ENCODE measurements at regions not wholly inside any gene's neighbourhood (a gene's known extent, or its start where the extent isn't known, plus 50 kb on each side); places are given as distances from the start of the nearest gene placed in this dataset.
A peak's percentile ranks its signal among the peaks of the same experiment; 100 is the strongest.

GRCh38 chr5:159752622-159753275, 163.5 kb upstream of the ADRA1B start:
- DNase-seq (ENCODE audit: low read depth): peak; percentile 22

GRCh38 chr5:159758189-159758588, 158.1 kb upstream of the ADRA1B start:
- DNase-seq (ENCODE audit: low read depth): no peak

- no peak for DNase-seq (ENCODE audit: low read depth)
Observed at GRCh38 chr5:159759791-159760290, 156.4 kb upstream of the ADRA1B start.

- DNase-seq (ENCODE audit: low read depth): no peak
Observed at GRCh38 chr5:159762921-159763320, 153.4 kb upstream of the ADRA1B start.

DNA sequence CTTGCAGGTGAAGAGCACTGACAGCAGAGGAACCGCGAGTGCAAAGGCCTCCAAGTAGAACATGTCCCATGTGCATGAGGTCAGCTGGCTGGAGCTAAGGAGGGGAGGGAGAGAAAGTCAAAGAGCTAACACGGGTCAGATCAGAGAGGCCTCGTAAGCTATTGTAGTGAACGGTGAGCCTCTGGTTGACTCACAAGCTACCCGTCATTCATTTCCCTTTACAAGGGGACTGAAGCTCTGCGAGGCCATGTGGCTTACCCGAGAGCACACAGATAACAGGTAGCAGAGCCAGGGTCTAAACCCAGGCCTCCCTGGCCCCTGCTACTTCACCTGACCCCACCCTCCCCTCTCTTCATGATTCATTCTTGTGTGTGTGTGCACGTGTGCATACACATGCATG, 152.7 kb upstream of the ADRA1B start:
- DNase-seq (ENCODE audit: low read depth): peak; percentile 20

DNA sequence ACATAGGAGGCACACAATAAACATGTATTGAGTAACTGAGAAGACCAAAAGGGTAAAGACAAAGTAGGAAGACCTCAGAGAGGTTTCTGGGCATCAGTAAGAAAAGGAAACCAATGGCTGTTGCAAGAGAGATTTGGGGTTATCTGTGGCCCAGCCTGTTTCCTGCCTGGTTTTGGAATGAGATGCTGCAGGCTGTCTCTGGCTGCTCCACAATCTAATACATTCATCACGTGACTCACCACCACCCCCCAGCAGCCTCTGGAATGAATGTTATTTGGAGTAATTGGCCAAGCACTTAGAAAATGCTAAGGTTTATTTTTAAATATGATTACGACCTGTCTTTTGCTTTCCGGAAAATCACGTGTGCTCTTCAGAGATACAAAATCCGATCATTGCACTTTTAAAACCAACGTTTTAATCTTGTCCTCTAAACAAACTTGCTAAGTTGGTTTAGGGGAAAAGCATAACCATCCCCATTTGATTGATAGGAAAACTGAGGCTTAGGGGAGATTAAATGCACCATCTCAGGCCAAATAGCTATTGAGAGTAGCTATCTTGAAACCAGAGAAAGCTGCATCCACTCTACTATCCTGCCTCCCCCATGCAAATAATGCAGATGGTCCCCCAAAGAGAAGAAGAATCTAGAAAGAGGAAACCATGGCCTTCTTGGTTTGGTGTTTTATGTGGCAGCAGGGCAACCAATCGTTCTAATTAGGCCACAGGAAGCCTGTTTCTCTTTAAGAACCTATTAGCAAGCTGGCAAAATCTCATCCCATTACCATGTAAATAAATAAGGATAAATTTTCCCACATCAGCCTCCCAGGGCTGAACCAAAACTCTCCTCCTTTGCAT, 151.8 kb upstream of the ADRA1B start:
- DNase-seq (ENCODE audit: low read depth): peak; percentile 92

DNA sequence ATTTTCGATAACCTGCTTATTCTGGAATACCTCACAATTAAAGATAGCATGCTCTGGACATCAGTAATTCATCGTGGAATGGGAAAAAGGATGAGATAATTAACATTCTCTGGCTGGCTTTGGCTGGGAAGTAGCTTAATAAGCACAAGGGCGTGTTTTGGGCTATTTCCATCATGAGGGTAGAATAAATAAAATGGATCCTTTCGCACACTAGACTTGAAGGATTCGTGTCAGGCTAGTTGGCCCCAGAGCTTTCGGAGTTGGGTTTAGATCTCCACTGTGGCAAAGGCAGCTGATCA, 151.2 kb upstream of the ADRA1B start:
- DNase-seq (ENCODE audit: low read depth): peak; percentile 32

DNA sequence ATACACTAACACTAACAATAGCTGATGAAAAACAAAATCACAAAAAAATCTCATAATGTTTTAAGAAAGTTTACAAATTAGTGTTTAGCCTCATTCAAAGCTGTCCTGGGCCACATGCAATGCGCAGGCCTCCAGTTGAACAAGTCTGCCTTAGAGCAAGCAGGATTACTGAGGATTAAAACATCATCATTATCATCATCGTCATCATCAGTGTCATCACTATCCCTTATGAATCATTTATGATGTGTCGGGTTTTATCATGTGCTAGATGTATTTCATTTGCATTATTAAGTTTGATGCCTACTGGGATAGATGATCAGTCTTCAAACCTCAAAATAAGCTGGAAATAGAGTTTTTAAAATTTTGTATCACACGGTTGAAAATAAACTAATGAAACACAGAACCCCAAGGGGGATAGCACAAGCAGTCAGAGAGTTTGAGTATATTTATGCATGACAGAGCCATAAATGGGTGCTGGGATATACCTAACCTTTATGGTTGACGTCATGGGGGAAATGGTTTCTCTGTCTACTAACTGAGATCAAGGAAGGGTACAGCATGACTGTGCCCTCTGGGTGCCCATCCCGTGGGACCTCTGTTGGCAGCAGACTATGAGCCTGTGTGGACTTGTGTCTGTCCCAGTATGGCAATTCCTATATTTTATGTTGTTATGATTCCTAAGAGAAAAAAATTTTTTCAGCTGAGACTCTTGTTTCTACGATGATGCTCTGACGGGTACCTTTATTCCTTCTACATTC, 150.3 kb upstream of the ADRA1B start:
- no peak for DNase-seq (ENCODE audit: low read depth)

DNA sequence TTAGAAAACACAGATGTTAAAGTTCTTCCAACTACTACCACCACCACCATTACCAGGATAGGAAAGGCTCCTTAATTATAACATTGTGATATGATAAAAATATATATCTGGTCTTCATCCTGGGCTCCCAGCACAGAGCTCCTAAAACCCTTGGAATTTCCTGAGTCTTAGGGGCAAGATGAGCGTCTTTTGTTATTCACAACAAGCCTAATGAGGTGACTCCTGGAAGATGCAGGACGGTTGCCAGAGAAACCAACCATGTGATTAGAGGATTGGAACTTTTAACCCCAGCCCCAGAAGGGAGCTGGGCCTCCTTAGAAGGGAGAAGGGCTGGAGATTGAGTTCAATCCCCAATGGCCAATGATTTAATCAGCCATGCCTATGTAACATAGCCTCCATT, 148.0 kb upstream of the ADRA1B start:
- DNase-seq (ENCODE audit: low read depth): peak; percentile 58

- DNase-seq (ENCODE audit: low read depth): no peak
Observed at GRCh38 chr5:159772698-159773061, 143.6 kb upstream of the ADRA1B start.

DNA sequence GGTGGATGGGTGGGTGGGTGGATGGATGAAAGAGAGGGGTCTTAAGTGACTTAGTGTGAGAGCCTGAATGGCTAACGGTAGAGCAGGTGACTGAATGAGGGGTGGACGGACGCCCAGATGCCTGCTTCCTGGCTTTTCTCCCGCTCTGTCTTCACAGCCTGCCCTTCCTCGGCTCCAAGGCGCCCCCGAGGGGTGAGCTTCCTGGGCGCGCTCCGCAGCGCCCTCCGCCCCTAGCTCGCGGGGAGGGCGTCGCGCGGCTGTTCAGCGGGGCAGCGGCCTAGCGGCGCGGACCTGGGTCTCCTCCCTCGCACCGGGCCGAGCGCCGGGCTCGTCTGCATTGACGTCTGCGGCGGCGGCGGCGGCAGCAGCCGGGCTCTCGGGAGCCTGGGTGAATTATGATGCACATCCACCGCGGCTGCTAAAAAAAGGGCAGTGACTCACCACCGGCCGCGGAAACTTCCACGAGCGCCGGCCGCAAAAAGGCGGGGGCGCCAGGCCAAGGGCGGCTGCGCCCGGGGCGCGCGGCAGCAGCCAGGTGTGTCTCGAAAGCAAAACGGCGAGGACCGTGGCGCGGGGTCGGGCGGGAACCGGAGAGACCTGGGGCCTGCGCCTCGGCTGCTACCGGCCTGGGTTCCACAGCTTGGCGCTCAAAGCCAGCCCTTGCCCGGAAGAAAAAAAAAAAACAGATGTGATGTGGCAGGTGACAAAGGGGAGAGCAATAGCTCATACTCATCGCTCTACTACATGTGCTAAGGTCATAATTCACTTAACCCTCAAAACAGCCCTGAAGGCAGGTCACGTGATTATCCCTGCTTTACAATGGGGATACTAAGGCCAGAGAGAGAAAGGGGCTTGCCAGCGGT, 143.0 kb upstream of the ADRA1B start:
- peak; percentile 88 for DNase-seq (ENCODE audit: low read depth)

DNA sequence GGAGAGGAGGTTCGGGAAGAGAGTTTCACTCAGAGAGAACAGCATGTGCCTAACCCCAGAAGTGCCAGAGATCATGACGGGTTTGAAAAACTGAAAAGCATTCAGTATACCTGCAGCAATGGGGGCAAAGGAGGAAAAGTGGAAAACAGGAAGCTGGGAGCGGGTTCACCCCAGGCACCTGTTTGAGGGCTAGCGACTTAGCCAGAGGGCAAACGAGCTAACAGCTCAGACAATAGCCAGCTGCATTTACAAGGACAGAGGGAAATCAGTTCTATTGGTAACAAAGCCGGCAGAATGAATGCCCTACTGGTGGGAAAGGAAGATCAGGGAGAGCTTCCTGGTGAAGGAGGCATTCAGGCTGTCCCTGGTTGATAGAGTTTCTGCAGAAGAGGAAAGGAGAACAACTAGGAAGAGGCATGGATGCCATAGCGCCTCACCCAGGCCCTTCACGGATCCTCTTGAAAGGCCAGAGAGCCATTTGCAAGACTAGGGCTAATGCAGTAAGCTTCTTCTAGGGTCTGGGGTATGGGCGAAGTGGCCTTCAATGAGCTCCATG, 141.7 kb upstream of the ADRA1B start:
- DNase-seq (ENCODE audit: low read depth): no peak

DNA sequence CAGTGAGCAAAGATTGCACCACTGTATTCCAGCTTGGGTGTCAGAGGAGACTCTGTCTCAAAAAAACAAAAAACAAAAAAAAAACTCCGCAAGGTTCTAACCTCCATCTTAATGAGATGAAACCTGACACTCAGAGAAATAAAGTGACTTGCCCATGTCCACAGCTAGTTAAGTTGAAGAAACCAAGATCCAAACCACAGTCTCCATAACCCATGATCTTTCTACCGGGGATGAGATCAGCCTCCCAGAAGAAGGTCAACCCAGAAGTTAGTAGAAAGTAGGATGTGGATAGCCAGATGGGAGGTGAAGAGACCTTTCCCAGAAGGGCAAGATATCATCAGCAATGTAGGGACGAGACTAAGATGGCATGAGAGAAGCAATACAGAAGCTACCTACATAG, 140.4 kb upstream of the ADRA1B start:
- DNase-seq (ENCODE audit: low read depth): peak; percentile 76

GRCh38 chr5:159777049-159777660, 139.1 kb upstream of the ADRA1B start:
- DNase-seq (ENCODE audit: low read depth): no peak

DNA sequence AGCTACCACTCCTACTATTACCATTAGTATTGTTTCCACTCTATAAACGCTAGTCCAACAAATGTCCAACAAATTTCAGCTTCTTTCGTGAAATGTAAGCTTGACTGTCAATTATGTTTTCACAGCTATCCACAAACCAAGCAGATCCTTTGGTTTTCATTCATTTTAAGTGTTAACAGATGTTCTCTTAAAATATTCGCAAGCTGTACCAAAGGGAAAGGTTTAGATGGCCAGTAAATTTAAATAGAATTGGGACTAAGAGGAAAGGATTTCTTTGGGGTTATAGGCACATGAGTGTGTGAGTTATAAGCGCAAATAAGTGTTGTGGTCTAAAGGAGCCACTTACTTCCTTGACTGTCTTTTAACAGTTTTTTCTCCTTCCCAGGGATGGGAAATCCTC, 136.8 kb upstream of the ADRA1B start:
- no peak for DNase-seq (ENCODE audit: low read depth)

DNA sequence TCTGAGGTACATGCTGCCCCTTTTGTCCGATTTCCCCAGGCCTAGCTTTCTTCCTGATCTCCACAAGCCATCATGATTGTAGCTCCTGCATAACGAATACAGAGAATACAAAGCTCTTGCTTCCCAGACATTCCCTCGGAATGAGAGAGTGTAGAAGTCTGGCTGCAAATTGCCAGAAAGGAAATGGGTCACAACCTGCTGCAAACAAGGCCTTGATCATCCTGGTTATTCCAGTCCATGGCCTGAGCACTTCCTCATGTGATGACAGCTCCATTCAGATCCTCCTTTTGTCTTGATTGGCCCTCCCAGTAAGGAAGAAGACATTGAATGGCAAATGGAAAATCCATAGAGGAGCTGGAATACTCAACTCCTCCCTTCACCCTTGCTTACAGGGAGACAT, 136.0 kb upstream of the ADRA1B start:
- DNase-seq (ENCODE audit: low read depth): no peak

- DNase-seq (ENCODE audit: low read depth): peak; percentile 59
Observed at GRCh38 chr5:159781626-159782157, 134.6 kb upstream of the ADRA1B start.

- DNase-seq (ENCODE audit: low read depth): no peak
Observed at GRCh38 chr5:159782197-159782994, 133.9 kb upstream of the ADRA1B start.

DNA sequence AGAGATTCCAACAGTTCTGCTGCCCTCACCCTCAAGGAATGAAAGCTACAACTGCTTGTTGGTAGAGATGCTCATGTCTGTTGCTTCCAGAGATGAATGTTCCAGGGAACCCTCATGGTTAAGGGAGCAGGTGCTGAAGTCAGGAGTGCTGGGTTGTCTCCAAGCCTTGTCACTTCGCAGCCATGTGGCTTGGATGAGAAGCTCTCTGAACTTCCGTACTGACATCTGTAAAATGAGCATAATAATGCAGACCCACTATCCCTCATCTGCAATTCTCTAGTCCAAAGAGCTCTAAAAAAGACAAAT, 133.3 kb upstream of the ADRA1B start:
- no peak for DNase-seq (ENCODE audit: low read depth)

- no peak for DNase-seq (ENCODE audit: low read depth)
Observed at GRCh38 chr5:159783726-159784247, 132.5 kb upstream of the ADRA1B start.

Data from M059J (cell line).